ENCODE measurements at regions not wholly inside any gene's neighbourhood (a gene's known extent, or its start where the extent isn't known, plus 50 kb on each side); places are given as distances from the start of the nearest gene placed in this dataset.
"Not testable (repeated sequence)": the region's sequence is repeated elsewhere in the genome, so short reads cannot be mapped to it uniquely, and the experiment has no call there.

GRCh38 chr2:118449401-118449800 lies 361.1 kb downstream of the INSIG2 start:
- FAIRE-seq: no peak

GRCh38 chr2:118443596-118443995 lies 355.3 kb downstream of the INSIG2 start:
- FAIRE-seq: no peak

- no peak for FAIRE-seq
These were observed 354.8 kb downstream of the INSIG2 start for GRCh38 chr2:118442996-118443553.

- FAIRE-seq: no peak
These were observed 353.8 kb downstream of the INSIG2 start for GRCh38 chr2:118442046-118442445.

GRCh38 chr2:118440404-118441098 lies 352.3 kb downstream of the INSIG2 start:
- FAIRE-seq: no peak

GRCh38 chr2:118437501-118437900 lies 349.2 kb downstream of the INSIG2 start:
- no peak for FAIRE-seq

GRCh38 chr2:118431997-118432396 lies 343.7 kb downstream of the INSIG2 start:
- FAIRE-seq: no peak

GRCh38 chr2:118431586-118431985 lies 343.3 kb downstream of the INSIG2 start:
- FAIRE-seq: no peak

GRCh38 chr2:118431165-118431517 lies 342.9 kb downstream of the INSIG2 start:
- FAIRE-seq: no peak

- FAIRE-seq: no peak
These were observed 342.4 kb downstream of the INSIG2 start for GRCh38 chr2:118430510-118431164.

- FAIRE-seq: no peak
These were observed 336.9 kb downstream of the INSIG2 start for GRCh38 chr2:118425191-118425590.

GRCh38 chr2:118423776-118424175 lies 335.5 kb downstream of the INSIG2 start:
- no peak for FAIRE-seq

GRCh38 chr2:118421648-118422047 lies 333.4 kb downstream of the INSIG2 start:
- no peak for FAIRE-seq

- FAIRE-seq: no peak
These were observed 329.3 kb downstream of the INSIG2 start for GRCh38 chr2:118417406-118418120.

- FAIRE-seq: not testable (repeated sequence)
These were observed 326.9 kb downstream of the INSIG2 start for GRCh38 chr2:118415186-118415585.

- FAIRE-seq: no peak
These were observed 315.6 kb downstream of the INSIG2 start for GRCh38 chr2:118403658-118404451.

- FAIRE-seq: no peak
These were observed 300.5 kb downstream of the INSIG2 start for GRCh38 chr2:118388771-118389170.

GRCh38 chr2:118387509-118387908 lies 299.2 kb downstream of the INSIG2 start:
- FAIRE-seq: no peak

GRCh38 chr2:118386641-118387302 lies 298.5 kb downstream of the INSIG2 start:
- no peak for FAIRE-seq

GRCh38 chr2:118380915-118381653 lies 292.8 kb downstream of the INSIG2 start:
- FAIRE-seq: no peak

- no peak for FAIRE-seq
These were observed 287.7 kb downstream of the INSIG2 start for GRCh38 chr2:118375907-118376485.
